GM12874 (cell line): ENCODE measurements at regions not wholly inside any gene's neighbourhood (a gene's known extent, or its start where the extent isn't known, plus 50 kb on each side); places are given as distances from the start of the nearest gene placed in this dataset.

Source experiments
- TF ChIP-seq, protein P1 (sequence below): IDR thresholded peaks from 2 replicates; pipeline ENCODE4 v1.5.1; 2011; ENCODE audit warnings: low read depth, mild to moderate bottlenecking, control low read depth, low read length, moderate library complexity; ENCODE audit not compliant: insufficient read depth

DNA sequence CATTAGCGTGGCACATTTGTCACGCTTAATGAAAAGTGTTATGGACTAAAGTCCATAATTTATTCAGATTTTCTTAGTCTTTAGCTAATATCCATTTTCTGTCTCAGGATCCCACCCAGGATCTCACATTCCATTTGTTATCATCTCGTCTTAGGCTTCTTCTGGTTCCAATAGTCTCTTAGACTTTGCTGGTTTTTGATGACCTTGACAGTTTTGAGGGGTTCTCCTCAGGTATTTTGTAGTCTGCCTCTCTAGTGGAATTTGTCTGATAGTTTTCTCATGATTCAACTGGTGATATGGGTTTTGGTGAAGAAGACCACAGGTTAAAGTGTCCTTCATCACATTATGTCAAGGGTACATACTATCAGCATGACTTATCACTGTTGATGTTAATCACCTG lies 66.0 kb upstream of the GPR26 start:
- TF ChIP-seq, protein P1, sequence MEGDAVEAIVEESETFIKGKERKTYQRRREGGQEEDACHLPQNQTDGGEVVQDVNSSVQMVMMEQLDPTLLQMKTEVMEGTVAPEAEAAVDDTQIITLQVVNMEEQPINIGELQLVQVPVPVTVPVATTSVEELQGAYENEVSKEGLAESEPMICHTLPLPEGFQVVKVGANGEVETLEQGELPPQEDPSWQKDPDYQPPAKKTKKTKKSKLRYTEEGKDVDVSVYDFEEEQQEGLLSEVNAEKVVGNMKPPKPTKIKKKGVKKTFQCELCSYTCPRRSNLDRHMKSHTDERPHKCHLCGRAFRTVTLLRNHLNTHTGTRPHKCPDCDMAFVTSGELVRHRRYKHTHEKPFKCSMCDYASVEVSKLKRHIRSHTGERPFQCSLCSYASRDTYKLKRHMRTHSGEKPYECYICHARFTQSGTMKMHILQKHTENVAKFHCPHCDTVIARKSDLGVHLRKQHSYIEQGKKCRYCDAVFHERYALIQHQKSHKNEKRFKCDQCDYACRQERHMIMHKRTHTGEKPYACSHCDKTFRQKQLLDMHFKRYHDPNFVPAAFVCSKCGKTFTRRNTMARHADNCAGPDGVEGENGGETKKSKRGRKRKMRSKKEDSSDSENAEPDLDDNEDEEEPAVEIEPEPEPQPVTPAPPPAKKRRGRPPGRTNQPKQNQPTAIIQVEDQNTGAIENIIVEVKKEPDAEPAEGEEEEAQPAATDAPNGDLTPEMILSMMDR: no peak

DNA sequence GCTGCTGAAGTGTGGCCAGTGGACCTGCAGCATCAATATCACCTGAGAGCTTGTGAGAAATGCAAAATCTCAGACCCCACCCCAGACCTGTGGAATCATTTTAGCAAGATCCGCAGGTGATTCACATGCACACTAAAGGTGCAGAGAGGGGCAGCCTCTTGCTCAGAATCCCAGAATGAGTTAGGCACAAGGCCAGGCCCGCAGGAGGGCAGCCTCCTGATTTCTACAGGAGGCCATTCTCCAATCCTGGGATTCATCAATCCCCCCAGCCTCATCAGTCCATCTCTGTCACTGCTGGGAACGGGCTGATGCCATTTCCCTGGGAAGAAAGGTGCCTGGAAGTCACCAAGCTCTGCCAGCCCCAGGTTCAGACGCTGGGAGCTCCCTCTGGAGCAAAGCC lies 63.0 kb upstream of the GPR26 start:
- TF ChIP-seq, protein P1: no peak

DNA sequence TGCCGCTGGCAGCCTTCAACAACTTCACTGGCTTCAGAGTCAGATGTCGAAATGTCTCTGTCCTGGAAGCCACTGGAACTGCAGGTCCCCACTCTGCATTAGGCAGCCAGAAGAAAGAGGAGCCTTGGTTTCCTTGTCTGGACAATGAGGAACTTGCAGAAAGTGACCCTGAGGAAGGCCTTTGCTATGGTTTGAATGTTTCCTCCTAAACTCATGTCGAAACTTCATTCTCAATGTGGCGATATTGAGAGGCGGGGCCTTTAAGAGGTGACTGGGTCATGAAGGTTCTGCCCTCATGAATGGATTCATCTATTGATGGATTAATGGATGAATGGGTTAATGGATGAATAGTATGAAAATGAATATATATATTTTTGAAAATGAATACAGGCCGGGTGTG lies 61.6 kb upstream of the GPR26 start:
- TF ChIP-seq, protein P1: no peak

DNA sequence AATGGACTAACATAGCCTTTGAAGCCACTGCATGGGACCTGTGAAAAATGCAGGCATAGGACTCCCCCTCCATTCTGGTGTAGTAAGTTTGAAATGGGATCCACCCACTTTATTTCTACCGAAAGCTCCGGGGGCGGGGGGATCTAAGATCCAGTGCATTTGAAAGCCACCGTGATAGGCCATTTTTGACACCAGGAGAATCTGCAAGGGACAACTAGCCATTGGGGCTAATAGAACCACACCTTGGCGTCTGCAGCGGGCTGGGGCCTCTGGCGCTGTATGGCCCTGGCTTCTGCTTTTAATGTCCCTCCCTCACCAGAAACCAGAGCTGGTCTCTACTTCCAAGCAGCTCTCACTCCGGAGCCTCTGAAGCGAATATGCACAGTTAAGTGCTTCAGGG lies 60.1 kb upstream of the GPR26 start:
- TF ChIP-seq, protein P1: no peak

DNA sequence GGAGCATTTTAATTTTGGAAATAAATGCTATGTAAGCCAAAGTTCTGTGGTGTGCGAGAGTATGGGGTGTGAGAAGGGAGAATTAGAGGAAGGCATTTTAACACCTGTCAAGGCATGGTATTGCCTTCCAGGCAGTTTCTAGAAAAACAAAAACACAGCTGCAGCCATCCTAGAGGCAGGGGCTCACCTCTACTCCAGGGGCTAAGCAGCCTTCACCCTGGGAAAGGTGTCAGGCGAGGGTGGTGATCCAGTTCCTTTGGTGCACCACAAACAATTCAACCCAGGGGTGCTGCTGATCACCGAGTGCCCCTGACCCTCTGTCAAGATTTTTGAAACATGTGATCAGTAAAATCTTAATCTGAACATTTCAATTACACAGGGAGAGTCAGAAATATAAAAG lies 59.2 kb upstream of the GPR26 start:
- TF ChIP-seq, protein P1: no peak

DNA sequence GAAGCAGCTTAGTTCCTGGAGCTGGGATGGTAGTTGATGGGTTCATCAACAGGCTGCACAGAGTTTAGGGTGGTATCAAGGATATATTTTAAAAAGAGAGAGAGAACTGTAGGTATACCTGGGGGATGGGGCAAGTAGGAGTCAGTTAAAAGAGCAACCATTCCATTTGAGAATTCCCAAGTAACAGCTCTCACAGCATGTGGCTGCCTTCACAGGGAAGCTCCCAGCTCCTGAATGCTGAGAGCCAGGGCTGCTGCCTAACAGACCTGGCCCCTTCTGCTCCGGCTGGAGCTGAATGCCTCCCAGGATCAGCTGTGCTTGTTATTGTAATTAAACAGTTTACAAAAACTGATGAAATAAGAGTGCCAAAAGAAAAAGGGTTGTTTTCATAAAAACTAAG lies 58.8 kb upstream of the GPR26 start:
- TF ChIP-seq, protein P1: no peak

DNA sequence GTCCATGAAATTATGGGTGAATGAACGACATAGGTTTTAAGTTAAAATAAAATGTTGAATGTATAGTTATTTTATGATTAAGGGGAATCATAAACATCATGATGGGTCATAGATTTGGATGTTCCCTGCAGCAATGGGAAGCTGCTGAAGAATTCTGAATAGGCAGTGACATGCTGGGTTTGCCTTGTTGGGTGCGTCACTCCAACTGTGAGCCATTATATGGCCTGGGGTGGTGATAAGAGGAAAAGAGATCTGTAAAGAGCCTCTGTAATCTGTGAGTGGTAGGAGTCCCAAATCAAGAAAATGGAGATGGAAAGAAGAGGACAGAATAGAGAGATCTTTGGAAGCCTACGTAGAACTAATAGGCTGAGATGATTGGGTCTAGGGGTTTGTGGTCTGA lies 58.1 kb upstream of the GPR26 start:
- TF ChIP-seq, protein P1: no peak

DNA sequence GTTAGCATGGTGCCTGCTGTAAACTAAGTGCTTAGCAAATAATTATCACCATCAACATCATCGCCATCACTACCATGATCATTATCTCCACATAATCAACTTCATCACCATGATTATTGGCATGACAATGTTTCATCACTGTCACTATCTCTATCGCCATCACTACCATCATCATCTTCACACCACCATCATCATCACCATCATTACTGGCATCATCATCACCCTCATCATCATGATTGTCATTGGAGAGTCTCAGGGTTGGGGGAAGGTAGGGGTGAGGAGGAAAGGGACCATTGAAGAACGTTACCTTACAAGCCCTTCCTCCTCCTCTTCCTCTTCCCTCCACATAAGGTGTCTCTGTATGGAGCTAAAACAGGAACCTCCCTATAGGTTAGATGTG lies 54.9 kb upstream of the GPR26 start:
- TF ChIP-seq, protein P1: no peak
